Right lobe of liver (tissue), 6 donors: ENCODE measurements at regions not wholly inside any gene's neighbourhood (a gene's known extent, or its start where the extent isn't known, plus 50 kb on each side); places are given as distances from the start of the nearest gene placed in this dataset.

Source experiments
- ATAC-seq, 4 donors: fragments of 200-7000 bp; cut with Tn5 transposase; one replicate each; pipeline ENCODE4 v1.9.1; 2020; ENCODE audit warnings: mild to moderate bottlenecking in 4 of 4, moderate library complexity in 4 of 4
- DNase-seq, 3 donors: peaks; one replicate each; pipeline ENCODE4 v3.0.0-alpha.2; 2020
- H3K27ac ChIP-seq, 3 donors: fragments of 200-600 bp; one replicate each; pipeline ENCODE4 v1.8.0; 2022
- H3K27me3 ChIP-seq, 2 donors: fragments of 200-600 bp; one replicate each; pipeline ENCODE4 v1.8.0; 2022
- H3K36me3 ChIP-seq, 4 donors: fragments of 200-600 bp; sonication (generic) in 1 of 4; one replicate each; pipeline versions ENCODE4 v1.5.1 to v1.8.0; 2017 to 2022; ENCODE audit warnings: control low read depth in 1 of 4
- H3K4me1 ChIP-seq, 4 donors: fragments of 200-600 bp; sonication (generic) in 1 of 4; one replicate each; pipeline versions ENCODE4 v1.5.1 to v1.8.0; 2017 to 2022; ENCODE audit warnings: control low read depth in 1 of 4
- H3K4me3 ChIP-seq, 3 donors: fragments of 200-600 bp; one replicate each; pipeline ENCODE4 v1.8.0; 2022
- H3K9me3 ChIP-seq, 4 donors: fragments of 200-600 bp; sonication (generic) in 1 of 4; one replicate each; pipeline versions ENCODE4 v1.5.1 to v1.8.0; 2017 to 2022; ENCODE audit warnings: control low read depth in 1 of 4
- CTCF ChIP-seq, 4 donors: fragments of 200-600 bp in 3 of 4; fragments of 450-650 bp in 1 of 4; IDR thresholded peaks; one replicate each; pipeline versions ENCODE4 v1.5.1 to v1.8.0; 2016 to 2022; ENCODE audit warnings: antibody characterized with exemption in 4 of 4, mild to moderate bottlenecking in 2 of 4
- POLR2A ChIP-seq: fragments of 450-650 bp; IDR thresholded peaks from one replicate; pipeline ENCODE4 v1.6.1; 2017; ENCODE audit warnings: antibody characterized with exemption, mild to moderate bottlenecking
- WGBS: methylation state at CpG from one replicate; pipeline ENCODE4 v1.1.6; 2018; ENCODE audit warnings: low coverage, low lambda C conversion rate; ENCODE audit not compliant: insufficient coverage; ENCODE audit errors: missing lambda C conversion rate; 5-methylcytosine and 5-hydroxymethylcytosine counted together
- intact Hi-C, 2 donors: fragments of 100-400 bp; cut with DNase I; formaldehyde crosslinking; loops; one replicate each; pipeline versions ENCODE4 v1.11.2 to v1.14.1; 2022
- donor health status: DM: no; HTN: yes; CAD: no.
- donor health status: DM: no; HTN: no; CAD: no.
- donor health status: DM: no; HTN: no; CAD: no.
- donor health status: DM: no; HTN: yes; CAD: no.
- donor health status: DM: no; HTN: yes; CAD: no.

GRCh38 chr14:44422699-44423098 is 84.4 kb downstream of the FSCB start:
- Histone ChIP-seq H3K4me1 (no peaks in the 10 kb centered on the region), H3K9me3 (no peaks in the 10 kb centered on the region), H3K27me3 (no peaks in the 10 kb centered on the region), H3K27ac (no peak overlapping the region), H3K36me3 (no peaks in the 10 kb centered on the region), H3K4me3 (no peak overlapping the region)
- intact Hi-C loops, result no loop called here
- no peak for TF ChIP-seq POLR2A
- TF ChIP-seq CTCF (IDR thresholded peaks at IDR 0.05), result no peak
- DNase-seq (no peak), ATAC-seq (no peak)
- 68% methylated on average over 4 of the region's 4 CpGs for WGBS

- no peaks in the 10 kb centered on the region for H3K27me3 ChIP-seq
- H3K27ac ChIP-seq, result no peak overlapping the region
- TF ChIP-seq CTCF (IDR thresholded peaks at IDR 0.05), result no peak
- TF ChIP-seq POLR2A, result no peak
- no peaks in the 10 kb centered on the region for H3K4me1 ChIP-seq
- DNase-seq (no peak), ATAC-seq (no peak)
- intact Hi-C loops, result no loop called here
- H3K36me3 ChIP-seq, result no peaks in the 10 kb centered on the region
- H3K4me3 ChIP-seq, result no peak overlapping the region
- WGBS, result 77% methylated on average over 1 of the region's 1 CpG
- H3K9me3 ChIP-seq, result no peaks in the 10 kb centered on the region
Measured at GRCh38 chr14:44420226-44420625, 86.9 kb downstream of the FSCB start.

- Histone ChIP-seq H3K9me3 (no peaks in the 10 kb centered on the region), H3K4me3 (no peak overlapping the region), H3K36me3 (no peaks in the 10 kb centered on the region), H3K4me1 (no peaks in the 10 kb centered on the region), H3K27me3 (no peaks in the 10 kb centered on the region), H3K27ac (no peak overlapping the region)
- intact Hi-C loops, result no loop called here
- ATAC-seq (no peak), DNase-seq (no peak)
- 69% methylated on average over 5 of the region's 5 CpGs for WGBS
- TF ChIP-seq POLR2A, result no peak
- no peak for TF ChIP-seq CTCF (IDR thresholded peaks at IDR 0.05)
Measured at GRCh38 chr14:44418856-44419255, 88.2 kb downstream of the FSCB start.

GRCh38 chr14:44417809-44418208 is 89.3 kb downstream of the FSCB start:
- Histone ChIP-seq H3K4me1 (no peaks in the 10 kb centered on the region), H3K27me3 (no peaks in the 10 kb centered on the region), H3K4me3 (no peak overlapping the region), H3K36me3 (no peaks in the 10 kb centered on the region), H3K9me3 (no peaks in the 10 kb centered on the region), H3K27ac (no peak overlapping the region)
- no peak for DNase-seq
- 50% methylated on average over 1 of the region's 1 CpG for WGBS
- intact Hi-C loops, result no loop called here
- no peak for TF ChIP-seq CTCF (IDR thresholded peaks at IDR 0.05)
- no peak for TF ChIP-seq POLR2A
- no peak for ATAC-seq

- Histone ChIP-seq H3K36me3 (no peaks in the 10 kb centered on the region), H3K4me3 (no peak overlapping the region), H3K4me1 (no peaks in the 10 kb centered on the region), H3K9me3 (no peaks in the 10 kb centered on the region), H3K27ac (no peak overlapping the region), H3K27me3 (no peaks in the 10 kb centered on the region)
- TF ChIP-seq CTCF (IDR thresholded peaks at IDR 0.05) (no peak), POLR2A (no peak)
- intact Hi-C loops, result no loop called here
- DNase-seq (no peak), ATAC-seq (no peak)
- WGBS, result 58% methylated on average over 1 of the region's 1 CpG
Measured at GRCh38 chr14:44414646-44415045, 92.4 kb downstream of the FSCB start.
